ENCODE measurements at regions not wholly inside any gene's neighbourhood (a gene's known extent, or its start where the extent isn't known, plus 50 kb on each side); places are given as distances from the start of the nearest gene placed in this dataset.

GRCh38 chr1:194394676-194395075 is 1208.3 kb upstream of the B3GALT2 start:
- CTCF ChIA-PET (ENCODE audit: low intra/inter-chr PET ratio) = no interaction called here
- no TSS peak for BruUV-seq (replicated peaks)

GRCh38 chr1:194387531-194387930 is 1201.1 kb upstream of the B3GALT2 start:
- intact Hi-C loops (cut with micrococcal nuclease) (no loop called here), in situ Hi-C loops (cut with MboI) (no loop called here)
- POLR2A ChIA-PET = no interaction called here
- H3K79me2 ChIP-seq (ENCODE audit: control insufficient read depth, insufficient read depth, low read length) = no peaks in the 10 kb centered on the region
- no peak for FAIRE-seq
- H3K9me3 ChIP-seq (replicated peaks; ENCODE audit: control insufficient read depth, insufficient read depth, low read depth, low read length) = no peaks in the 10 kb centered on the region; the same call in 1 of the 2 replicates
- no peaks in the 10 kb centered on the region for H3K9me1 ChIP-seq (ENCODE audit: control insufficient read depth, insufficient read depth, low read length)
- ATAC-seq = no peak
- no peaks in the 10 kb centered on the region for H3K36me3 ChIP-seq (ENCODE audit: control insufficient read depth, insufficient read depth, low read length)
- H3K9ac ChIP-seq (ENCODE audit: insufficient read depth in 1 of 2, low read depth in 2 of 2, low read length in 2 of 2) = no peak overlapping the region
- no peaks in the 10 kb centered on the region for H3K4me1 ChIP-seq (replicated peaks in 1 of 2; ENCODE audit: control insufficient read depth in 2 of 2, insufficient read depth in 2 of 2, low read length in 2 of 2)
- CTCF ChIA-PET (ENCODE audit: low intra/inter-chr PET ratio) = no interaction called here
- BruUV-seq (replicated peaks) = no TSS peak
- no peak overlapping the region for H3K27ac ChIP-seq (ENCODE audit: extremely low read depth, low read depth, low read length)
- no peaks in the 10 kb centered on the region for H3K27me3 ChIP-seq (ENCODE audit: control insufficient read depth in 2 of 2, insufficient read depth in 2 of 2, low read length in 2 of 2)
- TF ChIP-seq ZNF263 (CRISPR knock-in tag; IDR thresholded peaks at IDR 0.05; ENCODE audit: borderline replicate concordance) = no peak
- TF ChIP-seq RBFOX2 (IDR thresholded peaks at IDR 0.05; ENCODE audit: low read depth, low read length) = no peak
- TF ChIP-seq NR2C1 (IDR thresholded peaks at IDR 0.05) = no peak
- no peak for TF ChIP-seq NR2C1 (tag; IDR thresholded peaks at IDR 0.05)
- TF ChIP-seq NR3C1 (CRISPR knock-in tag; IDR thresholded peaks at IDR 0.05) = no peak
- no peak for TF ChIP-seq SRSF1 (IDR thresholded peaks at IDR 0.05; ENCODE audit: low read depth, low read length)
- no peak for TF ChIP-seq CHCHD3 (CRISPR knock-in tag; IDR thresholded peaks at IDR 0.05)
- TF ChIP-seq, protein P1, sequence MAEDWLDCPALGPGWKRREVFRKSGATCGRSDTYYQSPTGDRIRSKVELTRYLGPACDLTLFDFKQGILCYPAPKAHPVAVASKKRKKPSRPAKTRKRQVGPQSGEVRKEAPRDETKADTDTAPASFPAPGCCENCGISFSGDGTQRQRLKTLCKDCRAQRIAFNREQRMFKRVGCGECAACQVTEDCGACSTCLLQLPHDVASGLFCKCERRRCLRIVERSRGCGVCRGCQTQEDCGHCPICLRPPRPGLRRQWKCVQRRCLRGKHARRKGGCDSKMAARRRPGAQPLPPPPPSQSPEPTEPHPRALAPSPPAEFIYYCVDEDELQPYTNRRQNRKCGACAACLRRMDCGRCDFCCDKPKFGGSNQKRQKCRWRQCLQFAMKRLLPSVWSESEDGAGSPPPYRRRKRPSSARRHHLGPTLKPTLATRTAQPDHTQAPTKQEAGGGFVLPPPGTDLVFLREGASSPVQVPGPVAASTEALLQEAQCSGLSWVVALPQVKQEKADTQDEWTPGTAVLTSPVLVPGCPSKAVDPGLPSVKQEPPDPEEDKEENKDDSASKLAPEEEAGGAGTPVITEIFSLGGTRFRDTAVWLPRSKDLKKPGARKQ (CRISPR knock-in tag; IDR thresholded peaks at IDR 0.05) = no peak
- no peak for TF ChIP-seq HNRNPK (IDR thresholded peaks at IDR 0.05; ENCODE audit: low read depth, low read length, poor library complexity, severe bottlenecking)
- no peak for TF ChIP-seq FOSL1 (tag; conservative IDR thresholded peaks at IDR 0.05)
- TF ChIP-seq ID3 (CRISPR knock-in tag; IDR thresholded peaks at IDR 0.05) = no peak
- no peak for TF ChIP-seq ID3 (tag; IDR thresholded peaks at IDR 0.05)
- TF ChIP-seq PHF8 (IDR thresholded peaks at IDR 0.05; ENCODE audit: borderline replicate concordance, low read length) = no peak
- DNase-seq (ENCODE audit: extremely low read depth in 1 of 4, low spot score in 3 of 4) = no peak
- no peaks in the 10 kb centered on the region for H4K20me1 ChIP-seq (replicated peaks; ENCODE audit: control insufficient read depth, insufficient read depth, low read length)
- no peak overlapping the region for H2AFZ ChIP-seq (ENCODE audit: low read depth, low read length)
- no peak overlapping the region for H3K4me2 ChIP-seq (ENCODE audit: insufficient read depth, low read length)
- no peak overlapping the region for H3K4me3 ChIP-seq

More at GRCh38 chr1:194394676-194395075, 1208.3 kb upstream of the B3GALT2 start:
- Histone ChIP-seq H3K4me1 (replicated peaks in 1 of 2; ENCODE audit: control insufficient read depth in 2 of 2, insufficient read depth in 2 of 2, low read length in 2 of 2) (no peaks in the 10 kb centered on the region), H2AFZ (ENCODE audit: low read depth, low read length) (no peak overlapping the region), H3K27ac (ENCODE audit: extremely low read depth, low read depth, low read length) (no peak overlapping the region), H3K36me3 (ENCODE audit: control insufficient read depth, insufficient read depth, low read length) (no peaks in the 10 kb centered on the region), H3K4me3 (no peak overlapping the region), H4K20me1 (replicated peaks; ENCODE audit: control insufficient read depth, insufficient read depth, low read length) (no peaks in the 10 kb centered on the region), H3K9ac (ENCODE audit: insufficient read depth in 1 of 2, low read depth in 2 of 2, low read length in 2 of 2) (no peak overlapping the region), H3K9me1 (ENCODE audit: control insufficient read depth, insufficient read depth, low read length) (no peaks in the 10 kb centered on the region), H3K9me3 (replicated peaks; ENCODE audit: control insufficient read depth, insufficient read depth, low read depth, low read length) (no peaks in the 10 kb centered on the region), H3K79me2 (ENCODE audit: control insufficient read depth, insufficient read depth, low read length) (no peaks in the 10 kb centered on the region), H3K27me3 (ENCODE audit: control insufficient read depth in 2 of 2, insufficient read depth in 2 of 2, low read length in 2 of 2) (no peaks in the 10 kb centered on the region), H3K4me2 (ENCODE audit: insufficient read depth, low read length) (no peak overlapping the region)
- POLR2A ChIA-PET = no interaction called here
- no peak for ATAC-seq
- in situ Hi-C loops (cut with MboI) (no loop called here), intact Hi-C loops (cut with micrococcal nuclease) (no loop called here)
- WGBS (ENCODE audit: insufficient coverage, low coverage, missing lambda C conversion rate) = 0% methylated on average over 1 of the region's 1 CpG
- no peak for DNase-seq (ENCODE audit: extremely low read depth in 1 of 4, low spot score in 3 of 4)
- TF ChIP-seq IRF1 (CRISPR knock-in tag; IDR thresholded peaks at IDR 0.05; ENCODE audit: borderline replicate concordance) = no peak
- FAIRE-seq = no peak

Data from K562 (cell line).